H9 (cell line): ENCODE measurements at regions not wholly inside any gene's neighbourhood (a gene's known extent, or its start where the extent isn't known, plus 50 kb on each side); places are given as distances from the start of the nearest gene placed in this dataset.
A peak's percentile ranks its signal among the peaks of the same experiment; 100 is the strongest.

Experiments used
- DNase-seq: peaks from one replicate; pipeline ENCODE4 v3.0.0-alpha.2; 2017
- H2AFZ ChIP-seq: one replicate; pipeline ENCODE4 v1.6.1; 2013; ENCODE audit warnings: mild to moderate bottlenecking, low read length, control low read depth, moderate library complexity
- H2AK5ac ChIP-seq: 2 replicates; pipeline ENCODE4 v1.6.1; 2013; ENCODE audit warnings: low read length, control low read depth, mixed read lengths; ENCODE audit not compliant: insufficient read length
- H2BK120ac ChIP-seq: one replicate; pipeline ENCODE4 v1.6.1; 2013; ENCODE audit warnings: low read depth, mild to moderate bottlenecking, low read length, control low read depth, inconsistent platforms; ENCODE audit not compliant: poor library complexity, severe bottlenecking
- H2BK12ac ChIP-seq: 2 replicates; pipeline ENCODE4 v1.6.1; 2013; ENCODE audit warnings: low read length, control low read depth, mixed read lengths, low read depth; ENCODE audit not compliant: insufficient read length
- H2BK15ac ChIP-seq: 2 replicates; pipeline ENCODE4 v1.6.1; 2013; ENCODE audit warnings: low read depth, low read length, control low read depth
- H2BK20ac ChIP-seq: one replicate; pipeline ENCODE4 v1.6.1; 2013; ENCODE audit warnings: low read depth, mild to moderate bottlenecking, low read length, control low read depth, inconsistent platforms; ENCODE audit not compliant: poor library complexity, severe bottlenecking
- H2BK5ac ChIP-seq: 2 replicates; pipeline ENCODE4 v1.6.1; 2013; ENCODE audit warnings: low read length, control low read depth, mixed read lengths; ENCODE audit not compliant: insufficient read length
- H3K14ac ChIP-seq: 2 replicates; pipeline ENCODE4 v1.6.1; 2013; ENCODE audit warnings: low read length, control low read depth; ENCODE audit not compliant: insufficient read depth
- H3K18ac ChIP-seq: 2 replicates; pipeline ENCODE4 v1.6.1; 2013; ENCODE audit warnings: low read depth, mild to moderate bottlenecking, mixed read lengths, low read length, control low read depth; ENCODE audit not compliant: insufficient read length
- H3K23ac ChIP-seq: 2 replicates; pipeline ENCODE4 v1.6.1; 2013; ENCODE audit warnings: low read length, control low read depth, mixed read lengths, low read depth; ENCODE audit not compliant: insufficient read length
- H3K23me2 ChIP-seq: 2 replicates; pipeline ENCODE4 v1.6.1; 2013; ENCODE audit warnings: low read depth, mild to moderate bottlenecking, mixed read lengths, low read length, control low read depth; ENCODE audit not compliant: insufficient read length, poor library complexity, severe bottlenecking
- H3K27ac ChIP-seq: 2 replicates; pipeline ENCODE4 v1.5.1; 2013; ENCODE audit warnings: low read length, control low read depth, mixed read lengths, low read depth; ENCODE audit not compliant: insufficient read length
- H3K27me3 ChIP-seq: 2 replicates; pipeline ENCODE4 v1.6.1; 2013; ENCODE audit warnings: low read length, control low read depth, inconsistent platforms; ENCODE audit not compliant: insufficient read depth
- H3K4ac ChIP-seq: 2 replicates; pipeline ENCODE4 v1.6.1; 2013; ENCODE audit warnings: low read depth, mild to moderate bottlenecking, control low read depth, inconsistent platforms, low read length, moderate library complexity
- H3K4me1 ChIP-seq: 2 replicates; pipeline ENCODE4 v1.6.1; 2013; ENCODE audit warnings: low read length, control low read depth, inconsistent platforms; ENCODE audit not compliant: insufficient read depth
- H3K4me2 ChIP-seq: 2 replicates; pipeline ENCODE4 v1.6.1; 2013; ENCODE audit warnings: low read length, control low read depth, mixed read lengths; ENCODE audit not compliant: insufficient read length, insufficient read depth
- H3K56ac ChIP-seq: 2 replicates; pipeline ENCODE4 v1.6.1; 2013; ENCODE audit warnings: low read depth, mild to moderate bottlenecking, mixed read lengths, low read length, control low read depth; ENCODE audit not compliant: insufficient read length
- H3K79me1 ChIP-seq: 2 replicates; pipeline ENCODE4 v1.6.1; 2013; ENCODE audit warnings: low read depth, mild to moderate bottlenecking, moderate library complexity, low read length, control low read depth, inconsistent platforms; ENCODE audit not compliant: insufficient read depth, poor library complexity, severe bottlenecking
- H3K79me2 ChIP-seq: 2 replicates; pipeline ENCODE4 v1.6.1; 2013; ENCODE audit warnings: low read length, control low read depth, inconsistent platforms; ENCODE audit not compliant: insufficient read depth
- H3K9ac ChIP-seq: 2 replicates; pipeline ENCODE4 v1.6.1; 2013; ENCODE audit warnings: low read length, control low read depth, mixed read lengths; ENCODE audit not compliant: insufficient read length; ENCODE audit errors: extremely low read depth
- H3K9me3 ChIP-seq: one replicate; pipeline ENCODE4 v1.6.1; 2013; ENCODE audit warnings: low read depth, low read length, inconsistent platforms; ENCODE audit not compliant: control insufficient read depth
- H3T11ph ChIP-seq: one replicate; pipeline ENCODE4 v1.6.1; 2013; ENCODE audit warnings: mild to moderate bottlenecking, low read length, control low read depth, inconsistent platforms
- H4K20me1 ChIP-seq: one replicate; pipeline ENCODE4 v1.6.1; 2013; ENCODE audit not compliant: control insufficient read depth, insufficient read length, insufficient read depth
- H4K5ac ChIP-seq: 2 replicates; pipeline ENCODE4 v1.6.1; 2013; ENCODE audit warnings: low read depth, mild to moderate bottlenecking, mixed read lengths, low read length, control low read depth; ENCODE audit not compliant: insufficient read length
- H4K8ac ChIP-seq: replicated peaks from 2 replicates; pipeline ENCODE4 v1.6.1; 2013; ENCODE audit warnings: low read length, control low read depth, mixed read lengths, low read depth; ENCODE audit not compliant: insufficient read length
- H4K91ac ChIP-seq: 2 replicates; pipeline ENCODE4 v1.6.1; 2013; ENCODE audit warnings: low read depth, mild to moderate bottlenecking, moderate library complexity, mixed read lengths, low read length, control low read depth; ENCODE audit not compliant: insufficient read length
- H3K27ac Mint-ChIP-seq, 3 experiments: 2 replicates in 2 of 3; 3 replicates in 1 of 3; pipeline ENCODE4 v1.8.0; 2020 to 2021; ENCODE audit warnings: mixed read lengths in 3 of 3, mild to moderate bottlenecking in 1 of 3, moderate library complexity in 1 of 3
- H3K27me3 Mint-ChIP-seq: 2 replicates; pipeline ENCODE4 v1.8.0; 2021; ENCODE audit warnings: low read depth, mild to moderate bottlenecking, moderate library complexity, mixed read lengths
- H3K36me3 Mint-ChIP-seq, 3 experiments: 2 replicates in 2 of 3; 3 replicates in 1 of 3; pipeline ENCODE4 v1.8.0; 2020 to 2021; ENCODE audit warnings: low read depth in 3 of 3, mixed read lengths in 3 of 3; ENCODE audit not compliant: insufficient read depth in 1 of 3
- H3K4me1 Mint-ChIP-seq, 2 experiments: 2 replicates each; pipeline ENCODE4 v1.8.0; 2020; ENCODE audit warnings: mixed read lengths in 2 of 2
- H3K4me3 Mint-ChIP-seq, 2 experiments: 2 replicates in 1 of 2; 3 replicates in 1 of 2; pipeline ENCODE4 v1.8.0; 2020 to 2021; ENCODE audit warnings: mild to moderate bottlenecking in 2 of 2, mixed read lengths in 2 of 2, moderate library complexity in 1 of 2
- H3K9me3 Mint-ChIP-seq, 2 experiments: 2 replicates in 1 of 2; 3 replicates in 1 of 2; pipeline ENCODE4 v1.8.0; 2020; ENCODE audit warnings: mild to moderate bottlenecking in 2 of 2, mixed read lengths in 2 of 2, moderate library complexity in 1 of 2
- WGBS: extraction: QIAGEN DNeasy Blood & Tissue Kit; methylation state at CpG from one replicate; pipeline ENCODE4 v1.1.7; 2013; ENCODE audit warnings: missing lambda C conversion rate, low lambda C conversion rate, mixed read lengths; ENCODE audit not compliant: insufficient read length; ENCODE audit errors: extremely low coverage; 5-methylcytosine and 5-hydroxymethylcytosine counted together
- TF ChIP-seq, protein P1 (sequence below): fragments of 200-600 bp; sonication (generic); conservative IDR thresholded peaks from 3 replicates; pipeline ENCODE4 v1.8.0; 2021; ENCODE audit warnings: antibody characterized with exemption, mild to moderate bottlenecking

DNA sequence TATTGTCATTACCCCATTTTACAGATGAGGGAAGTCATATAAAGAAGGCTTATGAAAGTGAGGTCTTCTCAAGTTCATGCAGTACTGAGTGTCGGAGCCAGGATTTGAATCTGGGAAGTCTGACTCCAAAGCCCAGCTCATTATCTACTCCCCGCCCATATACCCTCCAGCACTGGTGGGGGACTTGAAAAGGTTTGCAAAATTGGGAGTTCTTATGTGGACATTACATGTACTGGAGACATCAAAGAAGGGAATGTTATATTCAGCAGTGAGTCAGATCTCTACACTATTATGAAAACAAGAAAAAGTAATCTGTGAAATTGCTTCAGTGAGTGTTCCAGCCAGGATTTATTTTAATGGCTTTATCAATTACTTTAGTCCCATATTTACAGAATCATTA is 185.2 kb upstream of the CADPS start:
- whole genome bisulfite sequencing = no CpG with 5 or more reads among the region's 2 CpGs
- Histone ChIP-seq H2BK5ac (no peak overlapping the region), H4K91ac (no peak overlapping the region), H2BK20ac (no peak overlapping the region), H3K27me3 (no peaks in the 10 kb centered on the region), H3K56ac (no peak overlapping the region), H3K4ac (no peak overlapping the region), H4K20me1 (no peaks in the 10 kb centered on the region), H2BK12ac (no peak overlapping the region), H4K8ac (no peak overlapping the region), H2AFZ (no peak overlapping the region), H2BK15ac (no peak overlapping the region), H3K23me2 (no peaks in the 10 kb centered on the region), H3K9me3 (no peaks in the 10 kb centered on the region), H4K5ac (no peak overlapping the region), H2BK120ac (peak overlapping the region; percentile 12), H3K79me1 (no peaks in the 10 kb centered on the region), H3K4me1 (no peaks in the 10 kb centered on the region; the same call in 1 of the 2 replicates), H3K14ac (no peak overlapping the region), H3K27ac (no peak overlapping the region), H3K4me2 (no peak overlapping the region), H3K9ac (no peak overlapping the region), H3T11ph (no peak overlapping the region), H3K18ac (no peak overlapping the region), H2AK5ac (no peak overlapping the region), H3K23ac (no peak overlapping the region), H3K79me2 (no peaks in the 10 kb centered on the region)
- H3K9me3 Mint-ChIP-seq = no peaks in the 10 kb centered on the region
- no peak overlapping the region for H3K4me3 Mint-ChIP-seq
- H3K27me3 Mint-ChIP-seq = no peaks in the 10 kb centered on the region
- no peak overlapping the region; a peak in 1 of 7 replicates for H3K27ac Mint-ChIP-seq
- DNase-seq = no peak
- peaks cover 0 to 2% (median 0%) of the 10 kb centered on the region in 3 experiments; a peak in 2 of 7 replicates for H3K36me3 Mint-ChIP-seq
- TF ChIP-seq, protein P1, sequence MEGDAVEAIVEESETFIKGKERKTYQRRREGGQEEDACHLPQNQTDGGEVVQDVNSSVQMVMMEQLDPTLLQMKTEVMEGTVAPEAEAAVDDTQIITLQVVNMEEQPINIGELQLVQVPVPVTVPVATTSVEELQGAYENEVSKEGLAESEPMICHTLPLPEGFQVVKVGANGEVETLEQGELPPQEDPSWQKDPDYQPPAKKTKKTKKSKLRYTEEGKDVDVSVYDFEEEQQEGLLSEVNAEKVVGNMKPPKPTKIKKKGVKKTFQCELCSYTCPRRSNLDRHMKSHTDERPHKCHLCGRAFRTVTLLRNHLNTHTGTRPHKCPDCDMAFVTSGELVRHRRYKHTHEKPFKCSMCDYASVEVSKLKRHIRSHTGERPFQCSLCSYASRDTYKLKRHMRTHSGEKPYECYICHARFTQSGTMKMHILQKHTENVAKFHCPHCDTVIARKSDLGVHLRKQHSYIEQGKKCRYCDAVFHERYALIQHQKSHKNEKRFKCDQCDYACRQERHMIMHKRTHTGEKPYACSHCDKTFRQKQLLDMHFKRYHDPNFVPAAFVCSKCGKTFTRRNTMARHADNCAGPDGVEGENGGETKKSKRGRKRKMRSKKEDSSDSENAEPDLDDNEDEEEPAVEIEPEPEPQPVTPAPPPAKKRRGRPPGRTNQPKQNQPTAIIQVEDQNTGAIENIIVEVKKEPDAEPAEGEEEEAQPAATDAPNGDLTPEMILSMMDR = no peak
- peaks cover 26 to 31% of the 10 kb centered on the region in 2 experiments for H3K4me1 Mint-ChIP-seq
